ENCODE measurements at regions not wholly inside any gene's neighbourhood (a gene's known extent, or its start where the extent isn't known, plus 50 kb on each side); places are given as distances from the start of the nearest gene placed in this dataset.

DNA sequence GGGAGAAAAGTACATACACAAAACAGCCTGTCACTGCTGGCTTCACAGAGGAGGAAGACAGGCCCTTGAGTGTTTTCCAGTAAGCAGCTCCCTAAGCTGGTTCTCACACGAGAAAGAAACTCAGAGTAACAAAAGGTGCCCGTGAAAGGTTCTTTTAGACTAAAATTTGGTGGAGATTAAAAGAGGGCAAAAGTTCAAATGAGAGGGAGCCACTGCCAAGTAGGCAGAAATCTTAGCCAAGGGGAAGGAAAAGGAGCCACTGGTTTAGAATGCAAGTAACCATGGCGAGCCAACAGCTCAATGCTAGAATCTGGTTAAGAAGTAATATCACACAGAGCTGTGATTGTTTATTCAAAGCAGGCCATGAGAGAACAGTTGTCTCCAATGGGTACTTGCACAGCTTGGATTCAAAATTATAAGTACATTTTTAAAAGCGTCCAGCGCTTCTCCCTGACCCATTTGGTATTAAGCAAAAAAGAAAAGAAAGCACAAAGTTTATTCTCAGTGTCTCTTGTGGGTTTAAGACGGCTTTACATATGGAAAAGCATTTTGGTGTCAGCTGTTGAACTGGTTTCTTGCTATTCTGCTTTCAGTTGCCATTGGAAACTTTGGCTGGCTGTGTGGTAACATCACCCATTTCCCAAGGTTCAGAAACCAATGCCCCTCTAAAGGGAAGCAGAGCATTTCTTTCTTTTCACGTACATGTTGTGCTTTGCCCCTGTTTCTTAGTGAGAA, 648.5 kb downstream of the RNF144B start:
- no peak for DNase-seq (ENCODE audit: low spot score)

DNA sequence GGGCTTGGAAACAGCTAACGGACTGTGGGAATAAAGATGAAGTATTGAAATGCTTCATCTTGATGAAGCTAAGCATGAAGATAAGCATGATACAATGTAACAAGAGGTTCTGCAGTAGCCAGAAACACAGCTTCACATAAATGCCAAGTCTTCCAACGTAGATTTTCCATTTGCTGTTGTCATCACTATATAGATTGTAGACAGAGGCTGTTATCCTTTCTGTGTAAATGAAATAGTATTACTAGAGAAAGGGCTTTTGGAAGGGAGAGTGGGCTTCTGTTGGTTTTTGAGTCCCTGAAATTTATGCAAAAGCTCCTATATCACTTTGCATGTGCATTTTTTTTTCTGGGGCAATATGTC, 649.0 kb downstream of the RNF144B start:
- DNase-seq (ENCODE audit: low spot score) = no peak

DNA sequence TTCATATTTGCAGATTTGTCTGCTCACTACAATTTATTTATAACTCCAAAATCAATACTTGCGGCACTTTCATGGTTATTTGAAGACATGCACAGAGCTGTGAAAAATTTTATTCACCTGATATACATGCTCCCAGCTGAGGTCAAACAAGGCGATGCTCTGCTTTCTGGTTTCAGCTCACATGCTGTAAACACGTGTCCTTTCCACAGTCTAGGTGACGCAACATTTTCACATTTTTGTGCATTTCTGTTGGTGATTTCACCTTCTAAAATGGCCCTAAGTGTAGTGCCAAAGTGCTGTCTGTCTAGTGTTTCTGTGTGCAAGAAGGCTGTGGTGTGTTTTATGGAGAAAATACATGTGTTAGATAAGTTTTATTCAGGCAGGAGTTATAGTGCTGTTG, 650.5 kb downstream of the RNF144B start:
- DNase-seq (ENCODE audit: low spot score) = no peak

DNA sequence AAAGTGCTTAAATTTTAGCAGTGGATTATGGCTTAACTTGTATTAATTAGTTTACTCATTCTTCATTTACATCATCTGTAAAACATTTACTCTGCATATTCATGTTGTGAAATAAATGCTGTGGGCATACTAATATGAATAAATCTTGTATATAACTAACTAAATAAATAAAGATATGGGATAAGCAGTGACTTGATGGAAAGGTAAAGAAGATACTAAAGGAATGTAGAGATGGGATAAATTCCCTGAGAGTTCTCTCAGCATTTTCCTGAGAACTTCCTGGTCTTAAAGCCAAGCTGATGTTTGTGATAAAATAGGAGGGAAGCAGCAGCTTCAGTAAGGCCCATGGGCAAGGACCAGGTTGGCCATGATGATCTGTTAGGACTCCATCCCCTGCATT, 652.1 kb downstream of the RNF144B start:
- no peak for DNase-seq (ENCODE audit: low spot score)

DNA sequence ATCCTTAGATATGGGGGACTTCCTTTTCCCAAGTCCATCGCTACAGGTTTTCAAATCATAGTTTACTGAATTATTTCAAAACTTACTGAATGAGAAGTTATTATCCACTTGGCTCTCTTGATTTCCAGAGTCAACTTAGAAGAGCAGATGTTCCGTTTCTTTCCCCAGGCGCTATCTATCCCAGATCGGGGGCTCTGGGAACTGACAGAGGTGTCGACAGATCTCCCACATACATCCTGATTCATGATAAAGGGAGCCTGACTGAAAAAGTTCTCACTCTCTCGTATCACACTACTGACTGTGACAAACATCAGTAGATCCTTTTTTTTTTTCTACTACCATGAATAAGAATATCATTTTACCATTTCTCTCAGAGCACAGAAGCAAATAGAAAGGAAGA, 654.8 kb downstream of the RNF144B start:
- DNase-seq (ENCODE audit: low spot score) = no peak

DNA sequence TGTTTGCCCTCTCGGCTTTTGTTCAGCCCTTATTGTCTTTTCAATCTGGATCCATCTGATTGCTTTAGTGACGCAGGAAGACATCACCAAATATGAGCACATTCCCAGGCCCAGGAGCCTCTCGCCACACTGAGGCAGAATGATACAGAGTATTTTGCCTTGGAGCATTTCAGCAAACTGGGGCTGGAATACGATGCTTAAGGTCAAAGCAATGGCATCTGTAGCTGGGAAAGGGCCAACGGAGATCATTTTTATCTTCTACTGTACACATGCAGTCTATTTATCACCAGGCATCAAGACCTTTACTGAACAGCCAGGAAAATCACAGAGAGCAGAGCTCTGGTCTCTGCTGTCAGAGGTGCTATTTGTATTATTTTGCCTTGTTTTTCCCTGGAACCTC, 655.3 kb downstream of the RNF144B start:
- no peak for DNase-seq (ENCODE audit: low spot score)

DNA sequence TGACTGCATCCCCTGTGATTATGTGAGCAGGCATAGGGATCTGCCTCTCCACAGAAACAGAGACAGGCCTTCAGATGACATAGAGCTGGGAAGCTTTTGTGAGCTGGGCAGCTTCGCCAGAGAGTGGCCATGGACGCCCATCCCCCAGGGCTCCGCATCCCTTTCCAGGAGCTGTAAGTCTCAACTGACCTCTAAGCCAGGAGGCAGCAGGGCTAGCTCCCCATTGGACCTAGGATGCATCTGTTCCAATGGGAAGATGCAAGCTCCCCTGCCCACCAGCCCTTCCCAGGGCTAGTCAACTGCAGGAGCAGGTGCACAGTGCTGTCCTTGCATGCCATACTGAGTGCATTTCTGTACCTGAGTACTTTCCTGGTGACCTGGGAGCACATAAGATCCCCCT, 663.6 kb downstream of the RNF144B start:
- no peak for DNase-seq (ENCODE audit: low spot score)

DNA sequence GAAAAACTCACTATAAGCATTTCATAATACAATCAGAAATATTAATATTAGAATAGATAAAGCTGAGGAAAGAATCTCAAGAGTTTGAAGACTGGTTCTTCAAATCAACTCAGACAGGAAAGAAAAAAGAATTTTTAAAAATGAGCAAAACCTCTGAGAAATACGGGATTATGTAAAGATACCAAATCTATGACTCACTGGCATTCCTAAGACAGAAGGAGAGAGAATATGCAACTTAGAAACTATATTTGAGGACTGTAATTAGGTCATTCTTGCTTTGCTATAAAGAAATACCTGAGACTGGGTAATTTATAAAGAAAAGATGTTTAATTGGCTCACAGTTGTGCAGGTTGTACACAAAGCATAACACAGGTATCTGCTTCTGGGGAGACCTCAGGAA, 665.1 kb downstream of the RNF144B start:
- DNase-seq (ENCODE audit: low spot score) = no peak

DNA sequence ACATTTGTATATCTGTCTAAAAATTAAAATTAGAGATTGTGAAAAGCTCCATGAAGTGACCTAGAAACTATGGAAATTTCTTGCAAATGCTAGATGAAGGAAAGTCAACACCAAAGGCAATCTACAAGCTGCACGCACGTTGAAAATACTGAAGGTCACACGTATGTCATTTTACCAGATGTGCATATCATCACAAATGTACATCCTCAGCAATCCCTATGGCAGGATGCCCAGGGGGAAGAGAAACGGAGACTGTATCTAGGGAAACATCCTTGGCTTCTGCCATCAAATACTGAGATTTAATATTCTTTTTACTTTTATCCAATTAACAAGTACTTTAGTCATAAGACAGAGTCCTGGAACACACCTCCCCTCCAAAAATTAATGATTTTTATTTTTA, 672.0 kb downstream of the RNF144B start:
- DNase-seq (ENCODE audit: low spot score) = no peak

DNA sequence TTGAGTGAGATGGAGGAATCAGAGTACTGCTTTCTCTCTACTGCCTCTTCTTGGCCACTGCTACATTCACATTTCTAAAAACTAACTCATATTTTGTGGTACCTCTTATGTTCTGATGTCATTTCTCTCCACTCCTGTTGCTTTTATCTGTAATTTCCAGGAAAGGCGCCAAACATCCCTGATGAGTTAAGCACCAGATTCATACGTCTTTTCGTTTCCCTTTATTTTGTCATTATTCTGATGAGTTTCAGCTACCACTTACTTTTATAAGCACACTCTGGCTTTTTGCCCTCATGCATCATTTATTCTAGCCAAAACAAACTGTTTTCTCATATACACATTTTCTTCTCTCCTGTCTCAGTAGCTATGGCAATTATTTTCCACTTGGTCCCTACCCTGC, 680.0 kb downstream of the RNF144B start:
- DNase-seq (ENCODE audit: low spot score) = no peak

DNA sequence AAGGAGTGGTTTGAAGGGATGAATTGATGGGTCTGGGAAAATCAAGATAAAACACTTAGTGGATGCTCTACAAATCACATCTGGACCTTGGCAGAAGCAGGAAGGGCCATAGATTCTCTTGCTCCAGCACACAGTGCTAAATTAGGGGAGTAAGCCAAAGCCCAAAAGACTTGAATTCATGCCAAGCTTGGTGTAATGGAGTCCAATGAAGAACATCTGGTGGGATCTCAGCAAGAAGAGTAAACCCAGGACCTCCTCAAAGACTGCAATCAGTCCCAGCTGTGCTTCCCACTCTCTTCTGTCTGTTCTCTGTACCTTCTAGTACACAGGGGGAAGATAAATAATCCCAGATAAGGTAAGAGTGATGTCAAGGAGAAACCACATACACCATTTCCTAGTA, 683.4 kb downstream of the RNF144B start:
- no peak for DNase-seq (ENCODE audit: low spot score)

DNA sequence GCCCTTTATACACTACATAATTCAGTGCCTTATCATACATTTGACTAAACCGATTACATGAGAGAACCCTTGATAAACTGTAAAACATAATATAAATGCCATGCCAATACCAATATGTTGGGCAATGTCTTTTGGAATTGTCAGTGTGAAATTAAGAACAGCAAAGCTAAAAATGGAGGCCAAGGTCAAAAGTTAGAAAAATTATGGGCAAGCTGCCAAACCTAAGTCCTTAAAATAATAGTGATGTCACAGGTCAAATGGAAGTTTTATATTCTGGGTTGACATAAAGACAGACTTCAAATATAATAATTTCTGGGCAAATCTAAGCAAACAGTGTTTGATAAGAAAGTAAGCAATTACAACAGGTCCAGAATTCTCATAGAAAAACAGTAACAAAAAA, 696.7 kb downstream of the RNF144B start:
- DNase-seq (ENCODE audit: low spot score) = no peak

DNA sequence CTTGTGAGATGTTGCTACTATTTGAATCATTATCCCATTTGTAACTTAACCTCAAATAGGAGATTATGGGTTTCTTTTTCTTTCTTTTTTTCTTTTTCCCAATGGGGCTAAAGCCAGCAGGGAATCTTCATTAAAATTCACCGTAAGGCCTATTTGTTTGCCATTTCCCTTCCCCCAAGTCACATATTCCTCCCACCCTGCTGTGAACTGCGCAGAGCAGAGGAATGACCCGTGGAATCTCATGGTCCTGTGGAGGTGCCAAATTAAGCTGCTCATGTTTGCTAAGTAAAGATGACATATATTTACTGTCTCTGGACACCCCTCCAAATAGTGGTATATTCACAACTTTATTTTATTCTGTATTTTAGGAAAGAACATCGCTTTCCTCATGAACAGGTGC, 699.3 kb downstream of the RNF144B start:
- DNase-seq (ENCODE audit: low spot score) = no peak

DNA sequence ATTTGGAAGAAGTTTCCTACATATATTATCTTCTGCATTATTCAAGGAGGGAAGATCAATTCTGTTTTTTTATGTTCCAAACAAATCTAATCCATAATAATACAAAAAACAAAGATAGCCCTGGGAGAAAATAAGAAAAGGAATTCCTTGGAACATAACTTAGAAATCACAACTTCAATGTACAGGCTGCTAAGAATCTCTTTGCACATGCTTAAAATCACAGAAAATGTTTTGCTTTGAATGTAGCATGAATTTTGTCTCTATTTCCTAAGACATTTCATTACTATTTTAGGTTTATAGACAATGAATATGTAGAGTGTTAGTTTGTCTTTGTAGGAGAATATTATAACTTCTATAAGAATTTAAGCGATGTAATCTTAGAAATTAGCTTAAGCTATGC, 700.1 kb downstream of the RNF144B start:
- DNase-seq (ENCODE audit: low spot score) = no peak

DNA sequence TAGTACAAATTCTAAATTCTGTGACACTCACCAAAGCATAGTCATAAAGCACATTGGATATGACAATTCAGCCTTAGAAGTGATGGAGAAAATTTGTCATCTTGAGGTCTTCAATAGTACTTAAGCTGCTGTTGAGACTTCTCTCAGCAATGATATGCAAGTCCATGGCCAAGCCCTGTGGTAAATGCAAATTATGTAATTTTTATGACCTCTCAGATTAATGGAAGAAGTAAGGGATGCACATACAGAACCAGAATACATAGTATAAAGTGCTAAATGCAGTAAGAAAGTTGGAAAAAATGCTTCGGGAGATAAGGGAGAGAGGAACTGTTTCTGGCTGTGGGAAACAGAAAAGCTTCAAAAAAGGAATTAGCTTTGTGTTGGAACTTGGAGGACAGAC, 700.7 kb downstream of the RNF144B start:
- DNase-seq (ENCODE audit: low spot score) = no peak

DNA sequence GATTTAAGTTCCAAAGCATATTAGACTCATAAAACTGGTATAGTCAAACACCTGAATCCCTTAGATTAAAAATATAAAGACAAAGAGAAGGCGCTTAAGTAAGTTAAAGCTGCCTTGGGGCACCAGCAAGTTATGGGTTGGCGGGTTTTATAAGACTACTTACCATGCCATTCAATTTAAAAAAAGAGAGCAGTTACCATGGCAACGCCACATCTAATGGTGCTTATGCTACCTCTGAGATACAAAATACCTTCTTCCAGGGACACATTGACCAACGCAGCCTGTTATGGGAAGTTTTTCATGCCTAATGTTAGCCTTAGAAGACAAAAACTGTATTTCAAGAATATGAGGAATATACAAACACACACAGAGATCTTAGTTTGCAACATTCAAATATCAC, 713.6 kb downstream of the RNF144B start:
- no peak for DNase-seq (ENCODE audit: low spot score)

DNA sequence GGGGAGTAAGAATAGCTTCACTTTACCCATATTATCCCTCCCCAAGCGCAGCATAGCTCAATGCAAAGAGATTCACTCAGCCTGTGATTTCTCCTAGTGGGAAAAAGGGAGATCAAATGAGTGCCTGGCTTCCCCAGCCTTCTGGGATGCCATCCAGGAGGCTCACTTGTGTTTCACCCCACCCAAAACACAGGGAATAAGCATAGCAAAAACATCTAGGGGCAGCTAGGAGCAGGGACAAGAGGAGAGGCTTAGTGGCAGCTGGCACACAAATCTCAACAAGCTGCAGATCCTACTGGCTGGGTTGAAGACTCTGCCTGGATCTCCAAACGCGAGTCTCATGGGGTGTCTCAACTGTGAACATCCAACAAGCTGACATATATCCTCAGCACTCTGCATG, 715.8 kb downstream of the RNF144B start:
- DNase-seq (ENCODE audit: low spot score) = no peak

DNA sequence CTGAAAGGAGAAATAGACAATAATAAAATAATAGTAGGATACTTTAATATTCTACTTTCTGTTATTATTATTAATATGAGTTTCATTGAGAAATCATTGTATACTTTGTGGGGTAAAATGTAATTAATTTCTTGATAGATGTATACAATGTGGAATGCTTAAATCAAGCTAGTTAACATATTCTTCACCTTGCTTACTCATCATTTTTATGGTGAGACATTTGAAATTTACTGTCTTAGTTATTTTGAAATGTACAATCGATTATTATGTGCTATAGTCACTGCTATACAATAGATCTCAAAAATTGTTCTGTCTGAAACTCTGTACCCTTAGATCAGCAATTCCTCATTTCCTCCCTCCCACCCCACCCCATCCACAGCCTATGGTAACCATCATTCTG, 720.3 kb downstream of the RNF144B start:
- DNase-seq (ENCODE audit: low spot score) = no peak

DNA sequence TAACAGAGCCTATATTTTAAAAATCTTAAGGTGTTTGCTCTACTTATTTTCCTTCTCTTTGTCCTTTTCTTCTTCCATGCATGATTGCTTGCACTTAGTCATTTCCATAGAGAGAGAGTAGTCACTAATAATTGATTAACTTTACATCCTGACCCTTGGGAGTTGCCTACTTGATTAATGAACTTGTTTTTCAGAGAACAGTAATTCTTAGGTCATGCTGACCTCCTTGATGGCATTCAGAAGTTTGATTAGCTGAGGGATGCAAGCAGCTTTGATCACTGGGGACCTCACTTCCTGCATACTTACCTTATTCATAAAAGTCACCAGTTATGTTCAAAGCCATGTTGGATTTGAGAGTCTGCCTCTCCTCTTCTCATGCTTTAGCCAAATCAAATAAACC, 715.6 kb upstream of the ID4 start:
- no peak for DNase-seq (ENCODE audit: low spot score)

DNA sequence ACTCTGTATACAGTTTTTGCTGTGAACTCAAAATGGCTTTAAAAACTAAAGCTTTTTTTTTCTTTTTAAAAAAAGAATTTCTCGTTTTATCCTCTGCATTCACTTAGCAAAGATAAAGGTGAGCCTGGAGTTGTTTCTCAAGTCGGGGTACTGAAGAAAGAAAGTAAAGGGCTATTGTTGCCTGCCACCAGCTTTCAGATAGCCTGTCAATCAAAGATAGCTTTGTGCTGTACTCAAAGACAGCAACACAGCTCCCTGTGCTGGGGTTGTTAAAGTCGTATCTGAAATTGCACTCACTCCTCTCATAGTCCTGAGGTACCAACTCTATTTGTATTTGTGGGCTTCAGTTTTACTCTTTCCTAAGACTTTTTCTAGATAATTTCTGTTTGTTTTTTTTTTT, 710.1 kb upstream of the ID4 start:
- DNase-seq (ENCODE audit: low spot score) = no peak

DNA sequence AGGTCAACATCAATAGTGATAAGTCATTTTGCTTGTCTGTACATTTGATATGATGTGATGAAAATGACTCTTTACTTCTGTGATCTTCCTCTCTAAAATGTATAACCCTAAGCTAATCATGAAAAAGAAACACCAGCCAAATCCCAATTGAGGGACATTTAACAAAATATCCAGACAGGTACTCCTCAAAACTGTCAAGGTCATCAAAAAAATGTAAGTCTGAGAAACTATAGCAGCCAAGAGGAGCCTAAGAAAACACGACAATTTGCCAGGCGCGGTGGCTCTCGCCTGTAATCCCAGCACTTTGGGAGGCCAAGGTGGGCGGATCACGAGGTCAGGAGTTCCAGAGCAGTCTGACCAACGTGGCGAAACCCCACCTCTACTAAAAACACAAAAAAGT, 708.5 kb upstream of the ID4 start:
- DNase-seq (ENCODE audit: low spot score) = no peak

DNA sequence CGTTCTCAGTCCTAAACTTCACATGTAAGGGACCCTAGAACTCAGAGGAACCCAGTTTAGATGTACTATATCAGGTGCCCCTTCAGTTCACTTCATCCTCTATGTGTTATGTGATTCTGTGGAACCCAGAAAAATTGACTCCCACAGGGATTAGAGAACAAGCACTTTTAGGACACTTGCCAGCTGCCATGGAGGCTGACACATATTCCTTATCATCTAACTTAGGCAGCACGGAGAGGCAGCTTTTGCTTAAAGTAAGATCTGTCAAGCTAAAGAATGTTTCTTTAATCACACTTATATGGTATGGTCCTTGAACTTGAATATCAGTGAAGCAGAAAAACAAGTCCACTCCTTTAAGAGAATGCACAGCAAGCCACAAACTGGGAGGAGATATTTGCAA, 701.5 kb upstream of the ID4 start:
- no peak for DNase-seq (ENCODE audit: low spot score)

DNA sequence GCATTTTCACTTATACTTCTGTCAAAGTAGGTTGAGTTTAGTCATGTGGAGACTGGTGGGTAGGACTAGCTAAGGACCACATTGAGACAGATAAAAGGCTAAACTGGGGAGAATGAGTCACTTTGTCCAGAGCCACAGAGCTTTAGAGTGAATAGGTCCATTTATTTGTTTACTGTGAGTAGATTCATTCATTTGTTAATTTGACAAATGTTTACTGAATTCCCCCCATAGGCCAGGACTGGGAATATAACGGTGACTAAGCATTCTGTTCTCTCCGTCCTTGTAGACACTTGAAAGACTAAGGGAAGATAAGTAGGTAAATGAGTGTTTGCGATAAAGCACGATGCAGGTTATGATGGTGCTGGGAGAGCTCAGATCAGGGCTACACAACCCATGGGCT, 699.7 kb upstream of the ID4 start:
- no peak for DNase-seq (ENCODE audit: low spot score)

DNA sequence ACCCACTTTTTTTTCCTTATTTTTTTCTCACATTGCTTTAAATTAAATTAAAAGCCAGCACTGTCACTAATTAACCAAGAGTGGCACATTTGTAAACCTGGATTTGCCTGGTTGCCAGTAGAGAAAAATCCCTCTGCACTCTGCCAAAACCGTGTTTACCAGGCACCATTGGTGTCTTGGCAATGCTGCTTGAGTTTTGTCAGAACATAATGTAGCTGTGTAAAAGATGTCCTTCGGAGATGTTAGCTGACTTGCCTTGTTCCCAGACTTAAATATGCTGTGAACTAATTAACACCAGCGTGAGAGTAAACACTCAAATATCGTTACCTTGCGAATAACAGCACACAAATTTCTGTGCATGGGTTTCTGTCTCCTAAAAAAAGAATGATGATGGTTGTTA, 694.9 kb upstream of the ID4 start:
- DNase-seq (ENCODE audit: low spot score) = no peak

DNA sequence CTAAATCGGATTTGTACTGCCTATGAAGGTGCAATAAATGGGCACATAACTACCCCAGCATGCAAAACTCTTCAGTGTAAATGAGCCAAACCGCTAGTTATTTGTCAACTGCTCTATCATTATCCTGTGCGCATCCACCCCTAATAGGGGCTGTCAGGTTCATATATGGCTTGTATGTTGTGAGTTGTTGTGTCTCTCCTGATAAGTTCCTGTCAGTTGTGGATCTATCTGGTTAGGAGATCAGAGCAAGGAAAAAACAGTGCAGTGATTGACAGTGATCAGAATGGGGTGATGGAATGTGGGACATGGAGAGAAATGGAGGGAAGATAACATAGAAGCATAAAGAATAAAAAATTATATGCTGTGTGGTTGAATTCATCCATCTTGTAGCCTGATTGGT, 686.9 kb upstream of the ID4 start:
- DNase-seq (ENCODE audit: low spot score) = no peak

Measured in NAMALWA (cell line).